IMR-90 (cell line): ENCODE measurements at regions not wholly inside any gene's neighbourhood (a gene's known extent, or its start where the extent isn't known, plus 50 kb on each side); places are given as distances from the start of the nearest gene placed in this dataset.

Experiments used
- ATAC-seq: fragments of 200-7000 bp; cut with Tn5 transposase; 2 replicates; pipeline ENCODE4 v1.9.1; 2020; ENCODE audit warnings: low read depth, mild to moderate bottlenecking, moderate library complexity
- BruUV-seq: library from RNA; stranded (reverse); fragments of 400-500 nt; replicated peaks from 2 replicates; lab custom pipeline; 2021; lab: Mats Ljungman, UMichigan
- CTCF ChIA-PET: fragments of 300-600 bp; formaldehyde crosslinking; extraction: SDS; loops from one replicate; lab custom pipeline; 2021; ENCODE audit warnings: antibody characterized with exemption; lab: Yijun Ruan, JAX
- POLR2A ChIA-PET: fragments of 300-600 bp; sonication (Branson Sonifier 250); formaldehyde crosslinking; loops from one replicate; lab custom pipeline; 2022; ENCODE audit warnings: antibody characterized with exemption; ENCODE audit not compliant: unreplicated experiment; lab: Charles Lee
- DNase-seq: peaks from one replicate; pipeline ENCODE4 v3.0.0; 2013
- H2AFZ ChIP-seq: replicated peaks from 2 replicates; pipeline ENCODE3; 2013; ENCODE audit warnings: low read length, mild to moderate bottlenecking; ENCODE audit not compliant: poor library complexity
- H2AK5ac ChIP-seq: 2 replicates; pipeline ENCODE4 v1.6.1; 2013; ENCODE audit warnings: low read depth, low read length, inconsistent platforms
- H2AK9ac ChIP-seq: replicated peaks from 2 replicates; pipeline ENCODE3; 2013; ENCODE audit warnings: mild to moderate bottlenecking, low read depth, low read length, moderate library complexity; ENCODE audit not compliant: poor library complexity
- H2BK120ac ChIP-seq: 2 replicates; pipeline ENCODE4 v1.6.1; 2013; ENCODE audit warnings: low read depth, low read length, inconsistent platforms
- H2BK15ac ChIP-seq: 3 replicates; pipeline ENCODE4 v1.6.1; 2013; ENCODE audit warnings: low read depth, low read length, inconsistent platforms
- H2BK20ac ChIP-seq: 2 replicates; pipeline ENCODE4 v1.6.1; 2013; ENCODE audit warnings: low read depth, mild to moderate bottlenecking, inconsistent platforms, low read length, moderate library complexity
- H2BK5ac ChIP-seq: 2 replicates; pipeline ENCODE4 v1.6.1; 2013; ENCODE audit warnings: mild to moderate bottlenecking, low read depth, low read length, inconsistent platforms; ENCODE audit not compliant: poor library complexity, severe bottlenecking
- H3K14ac ChIP-seq: replicated peaks from 2 replicates; pipeline ENCODE4 v1.6.1; 2013; ENCODE audit warnings: low read depth, low read length, inconsistent platforms
- H3K18ac ChIP-seq: 2 replicates; pipeline ENCODE4 v1.6.1; 2013; ENCODE audit warnings: low read depth, low read length, control low read depth
- H3K23ac ChIP-seq: 2 replicates; pipeline ENCODE4 v1.6.1; 2013; ENCODE audit warnings: low read depth, low read length, inconsistent platforms
- H3K27ac ChIP-seq: 2 replicates; pipeline ENCODE4 v1.5.1; 2013; ENCODE audit warnings: mild to moderate bottlenecking, control low read depth, low read length; ENCODE audit not compliant: insufficient read depth
- H3K27me3 ChIP-seq: 2 replicates; pipeline ENCODE4 v1.6.1; 2013; ENCODE audit warnings: low read length; ENCODE audit not compliant: control insufficient read depth, insufficient read depth
- H3K36me3 ChIP-seq: 2 replicates; pipeline ENCODE4 v1.6.1; 2013; ENCODE audit warnings: low read length, mixed read lengths; ENCODE audit not compliant: control insufficient read depth, insufficient read depth
- H3K4ac ChIP-seq: 2 replicates; pipeline ENCODE4 v1.6.1; 2013; ENCODE audit warnings: low read depth, low read length, inconsistent platforms
- H3K4me1 ChIP-seq: 2 replicates; pipeline ENCODE4 v1.6.1; 2013; ENCODE audit warnings: low read length, mixed read lengths; ENCODE audit not compliant: control insufficient read depth, insufficient read depth
- H3K4me2 ChIP-seq: 2 replicates; pipeline ENCODE4 v1.6.1; 2013; ENCODE audit warnings: low read depth, mild to moderate bottlenecking, control low read depth, low read length, moderate library complexity
- H3K4me3 ChIP-seq: 2 replicates; pipeline ENCODE4 v1.5.1; 2013; ENCODE audit warnings: low read depth, mild to moderate bottlenecking, control low read depth, low read length, moderate library complexity; ENCODE audit not compliant: insufficient read depth
- H3K56ac ChIP-seq: 2 replicates; pipeline ENCODE4 v1.6.1; 2013; ENCODE audit warnings: low read length, inconsistent platforms; ENCODE audit not compliant: insufficient read depth; ENCODE audit errors: extremely low read depth
- H3K79me1 ChIP-seq, 2 experiments: 2 replicates each; pipeline ENCODE4 v1.6.1; 2013; ENCODE audit warnings: low read length in 2 of 2, inconsistent platforms in 1 of 2, low read depth in 1 of 2
- H3K9ac ChIP-seq: 2 replicates; pipeline ENCODE4 v1.6.1; 2013; ENCODE audit warnings: low read depth, low read length, control low read depth
- H3K9me1 ChIP-seq: 2 replicates; pipeline ENCODE4 v1.6.1; 2013; ENCODE audit warnings: low read length, inconsistent platforms; ENCODE audit not compliant: insufficient read depth
- H3K9me3 ChIP-seq: 2 replicates; pipeline ENCODE4 v1.6.1; 2013; ENCODE audit warnings: low read length; ENCODE audit not compliant: control insufficient read depth, insufficient read depth
- H4K20me1 ChIP-seq: 2 replicates; pipeline ENCODE4 v1.6.1; 2013; ENCODE audit warnings: low read length, inconsistent platforms; ENCODE audit not compliant: insufficient read depth
- H4K5ac ChIP-seq: 2 replicates; pipeline ENCODE4 v1.6.1; 2013; ENCODE audit warnings: mild to moderate bottlenecking, low read depth, low read length, control low read depth
- H4K8ac ChIP-seq, 2 experiments: 2 replicates each; pipeline ENCODE4 v1.6.1; 2013; ENCODE audit warnings: low read depth in 2 of 2, low read length in 2 of 2, control low read depth in 1 of 2, inconsistent platforms in 1 of 2
- H4K91ac ChIP-seq: 2 replicates; pipeline ENCODE4 v1.6.1; 2013; ENCODE audit warnings: low read depth, low read length, inconsistent platforms; ENCODE audit not compliant: insufficient read depth
- CHD1 ChIP-seq: IDR thresholded peaks from 2 replicates; pipeline ENCODE4 v1.6.1; 2012; ENCODE audit warnings: low read depth, low read length, improper control_type of control experiment
- FOS ChIP-seq: fragments of 150-350 bp; IDR thresholded peaks from 2 replicates; pipeline ENCODE4 v1.6.1; 2016; ENCODE audit warnings: low read depth, low read length
- SMC3 ChIP-seq: fragments of 150-350 bp; IDR thresholded peaks from 2 replicates; pipeline ENCODE4 v1.6.1; 2016; ENCODE audit warnings: low read depth, mild to moderate bottlenecking, antibody characterized with exemption, low read length, moderate library complexity
- USF2 ChIP-seq: fragments of 150-350 bp; IDR thresholded peaks from 2 replicates; pipeline ENCODE4 v1.6.1; 2017; ENCODE audit warnings: mild to moderate bottlenecking, antibody characterized with exemption, low read length, low read depth
- WGBS, 2 experiments: methylation state at CpG; one replicate each; pipeline versions ENCODE4 v1.1.5 to v1.1.7; 2013; ENCODE audit warnings: missing lambda C conversion rate in 2 of 2; ENCODE audit not compliant: insufficient read length in 1 of 2; ENCODE audit errors: extremely low coverage in 2 of 2; 5-methylcytosine and 5-hydroxymethylcytosine counted together
- dilution Hi-C: fragments of 300-500 bp; cut with HindIII; formaldehyde crosslinking; loops from one replicate; pipeline ENCODE4 v1.14.3; 2018; ENCODE audit warnings: low sequenced_read_pairs; ENCODE audit not compliant: unreplicated experiment
- in situ Hi-C: fragments of 300-500 bp; cut with MboI; formaldehyde crosslinking; loops from 3 replicates; pipeline ENCODE4 v1.14.3; 2019; ENCODE audit warnings: low sequenced_read_pairs, inconsistent platforms, mixed read lengths
- intact Hi-C: fragments of 100-400 bp; cut with micrococcal nuclease; formaldehyde crosslinking; loops from 2 replicates; pipeline ENCODE4 v1.10.0; 2022

GRCh38 chr15:39445931-39446330, 134.9 kb upstream of the THBS1 start:
- no peak overlapping the region for H3K56ac ChIP-seq
- no peak overlapping the region for H3K4me3 ChIP-seq
- H3K79me1 ChIP-seq, result no peaks in the 10 kb centered on the region
- ChIA-PET POLR2A (no interaction called here), CTCF (no interaction called here)
- no TSS peak for BruUV-seq
- H4K20me1 ChIP-seq, result no peaks in the 10 kb centered on the region
- H3K9ac ChIP-seq, result no peak overlapping the region
- H3K27ac ChIP-seq, result no peak overlapping the region
- no peaks in the 10 kb centered on the region for H3K9me3 ChIP-seq
- H3K14ac ChIP-seq, result no peak overlapping the region
- H2AFZ ChIP-seq, result no peak overlapping the region
- no peak overlapping the region for H4K8ac ChIP-seq
- H4K91ac ChIP-seq, result no peak overlapping the region
- H4K5ac ChIP-seq, result no peak overlapping the region
- H2BK20ac ChIP-seq, result no peak overlapping the region
- in situ Hi-C loops (no loop called here), dilution Hi-C loops (no loop called here), intact Hi-C loops (no loop called here)
- no peak overlapping the region for H3K4ac ChIP-seq
- H3K23ac ChIP-seq, result no peak overlapping the region
- H2BK120ac ChIP-seq, result no peak overlapping the region
- H3K4me1 ChIP-seq, result peaks cover 2% of the 10 kb centered on the region; the same call in 1 of the 2 replicates
- H3K4me2 ChIP-seq, result no peak overlapping the region
- H2AK9ac ChIP-seq, result no peak overlapping the region
- no peak for DNase-seq
- no peak overlapping the region for H3K18ac ChIP-seq
- no peak for ATAC-seq
- TF ChIP-seq CHD1, result no peak
- TF ChIP-seq SMC3, result no peak
- TF ChIP-seq USF2, result no peak
- no peak for TF ChIP-seq FOS
- no peaks in the 10 kb centered on the region for H3K36me3 ChIP-seq
- H3K9me1 ChIP-seq, result no peaks in the 10 kb centered on the region
- H2BK5ac ChIP-seq, result no peak overlapping the region
- no peak overlapping the region for H2BK15ac ChIP-seq
- H3K27me3 ChIP-seq, result no peaks in the 10 kb centered on the region
- no CpG with 5 or more reads among the region's 2 CpGs for WGBS, 2 experiments
- no peak overlapping the region for H2AK5ac ChIP-seq
